ENCODE measurements at regions not wholly inside any gene's neighbourhood (a gene's known extent, or its start where the extent isn't known, plus 50 kb on each side); places are given as distances from the start of the nearest gene placed in this dataset.

DNA sequence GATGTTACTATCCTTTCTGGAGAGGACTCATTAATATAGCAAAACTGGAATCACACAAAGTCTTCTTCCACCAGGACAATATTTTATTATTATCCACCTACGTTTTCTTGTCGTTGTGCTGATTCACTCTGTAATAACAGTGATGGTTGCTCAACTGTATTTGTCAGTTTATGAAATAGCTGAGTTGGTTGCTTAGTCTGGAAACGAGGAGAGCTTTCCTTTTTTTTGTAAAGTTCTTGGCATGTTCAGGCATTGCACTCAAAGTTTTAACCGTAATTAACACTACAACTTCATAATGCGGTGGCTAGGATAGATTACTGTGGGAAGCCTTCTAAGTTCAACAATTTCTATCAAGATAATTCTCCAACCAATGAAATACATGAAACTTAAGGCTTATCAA, 131.2 kb downstream of the RAP2B start:
- TF ChIP-seq YY1 (IDR thresholded peaks at IDR 0.05; ENCODE audit: insufficient read depth, insufficient read length) = no peak
- no peak for TF ChIP-seq SUZ12 (IDR thresholded peaks at IDR 0.05; ENCODE audit: extremely low read depth, insufficient read depth, insufficient read length)

Data from NT2/D1 (cell line).